ENCODE measurements at regions not wholly inside any gene's neighbourhood (a gene's known extent, or its start where the extent isn't known, plus 50 kb on each side); places are given as distances from the start of the nearest gene placed in this dataset.

DNA sequence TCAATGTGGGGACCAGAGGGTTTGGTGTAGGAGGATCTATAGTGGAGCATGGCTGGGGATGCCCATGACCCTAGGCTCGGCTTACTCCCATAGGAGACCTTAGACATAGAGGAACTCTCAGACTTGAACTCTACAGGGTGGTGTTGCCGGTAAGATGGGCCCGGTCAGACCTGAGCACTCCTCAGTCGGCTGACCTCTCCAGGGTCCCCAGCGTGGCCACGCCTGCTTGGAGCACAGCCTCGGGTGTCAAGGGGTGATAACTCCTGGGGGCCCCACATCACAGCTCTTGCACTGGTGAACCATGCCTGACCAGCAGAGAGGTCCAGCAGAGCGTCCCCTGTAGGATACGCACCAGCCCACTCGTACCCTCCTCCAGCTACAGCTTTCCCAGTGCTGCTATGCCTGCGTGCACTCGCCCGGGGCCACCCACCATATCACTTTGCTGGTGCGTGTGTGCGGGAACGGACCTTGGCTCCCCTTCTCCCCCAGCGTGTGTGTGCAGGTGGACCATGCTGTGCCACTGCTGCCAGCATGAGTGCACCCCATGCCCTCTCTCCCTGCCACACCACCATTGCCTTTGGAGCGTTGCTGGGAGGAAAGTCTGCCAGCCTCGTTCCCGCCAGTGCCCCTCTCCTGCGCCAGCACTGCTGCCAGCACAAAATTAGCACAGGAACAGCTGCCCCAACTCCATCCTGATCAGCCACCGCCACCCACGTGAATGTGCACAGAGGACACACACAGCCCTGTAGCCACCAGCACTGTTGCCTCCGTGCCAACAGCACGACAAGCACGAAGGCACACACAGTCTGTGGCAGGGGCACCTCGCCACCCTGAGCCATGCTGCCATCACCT, 806.6 kb downstream of the GLUD2 start:
- H3K9me3 Mint-ChIP-seq = peaks cover 6% of the 10 kb centered on the region
- H3K4me3 Mint-ChIP-seq = no peak overlapping the region
- H3K27me3 Mint-ChIP-seq (ENCODE audit: low read depth) = no peaks in the 10 kb centered on the region
- no peaks in the 10 kb centered on the region for H3K36me3 Mint-ChIP-seq (ENCODE audit: low read depth)
- TF ChIP-seq, protein P1, sequence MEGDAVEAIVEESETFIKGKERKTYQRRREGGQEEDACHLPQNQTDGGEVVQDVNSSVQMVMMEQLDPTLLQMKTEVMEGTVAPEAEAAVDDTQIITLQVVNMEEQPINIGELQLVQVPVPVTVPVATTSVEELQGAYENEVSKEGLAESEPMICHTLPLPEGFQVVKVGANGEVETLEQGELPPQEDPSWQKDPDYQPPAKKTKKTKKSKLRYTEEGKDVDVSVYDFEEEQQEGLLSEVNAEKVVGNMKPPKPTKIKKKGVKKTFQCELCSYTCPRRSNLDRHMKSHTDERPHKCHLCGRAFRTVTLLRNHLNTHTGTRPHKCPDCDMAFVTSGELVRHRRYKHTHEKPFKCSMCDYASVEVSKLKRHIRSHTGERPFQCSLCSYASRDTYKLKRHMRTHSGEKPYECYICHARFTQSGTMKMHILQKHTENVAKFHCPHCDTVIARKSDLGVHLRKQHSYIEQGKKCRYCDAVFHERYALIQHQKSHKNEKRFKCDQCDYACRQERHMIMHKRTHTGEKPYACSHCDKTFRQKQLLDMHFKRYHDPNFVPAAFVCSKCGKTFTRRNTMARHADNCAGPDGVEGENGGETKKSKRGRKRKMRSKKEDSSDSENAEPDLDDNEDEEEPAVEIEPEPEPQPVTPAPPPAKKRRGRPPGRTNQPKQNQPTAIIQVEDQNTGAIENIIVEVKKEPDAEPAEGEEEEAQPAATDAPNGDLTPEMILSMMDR (IDR thresholded peaks at IDR 0.05; ENCODE audit: unreplicated experiment in 3 of 3) = no peak
- H3K27ac Mint-ChIP-seq = no peak overlapping the region
- no peaks in the 10 kb centered on the region for H3K4me1 Mint-ChIP-seq

DNA sequence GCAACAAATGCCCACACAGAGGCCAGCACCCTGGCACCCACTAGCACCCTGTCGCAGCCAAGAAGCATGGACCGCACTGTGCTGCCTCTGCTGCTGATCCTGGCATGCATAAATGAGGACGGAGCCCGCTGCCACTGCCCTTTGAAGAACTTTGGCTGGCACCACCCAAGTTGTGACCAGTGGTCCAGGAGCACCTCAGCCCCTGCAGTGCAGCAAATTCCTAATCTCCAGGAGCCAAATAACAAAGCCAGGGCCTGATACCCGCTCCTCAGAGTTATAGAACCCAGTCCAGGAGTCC, 807.2 kb downstream of the GLUD2 start:
- H3K4me1 Mint-ChIP-seq = no peaks in the 10 kb centered on the region
- no peak overlapping the region for H3K4me3 Mint-ChIP-seq
- no peaks in the 10 kb centered on the region for H3K36me3 Mint-ChIP-seq (ENCODE audit: low read depth)
- H3K9me3 Mint-ChIP-seq = peaks cover 6% of the 10 kb centered on the region
- H3K27me3 Mint-ChIP-seq (ENCODE audit: low read depth) = no peaks in the 10 kb centered on the region
- H3K27ac Mint-ChIP-seq = no peak overlapping the region
- TF ChIP-seq, protein P1 (IDR thresholded peaks at IDR 0.05; ENCODE audit: unreplicated experiment in 3 of 3) = no peak

- H3K9me3 Mint-ChIP-seq = peaks cover 2% of the 10 kb centered on the region
- no peak overlapping the region for H3K4me3 Mint-ChIP-seq
- H3K4me1 Mint-ChIP-seq = no peaks in the 10 kb centered on the region
- no peak overlapping the region for H3K27ac Mint-ChIP-seq
- no peaks in the 10 kb centered on the region for H3K36me3 Mint-ChIP-seq (ENCODE audit: low read depth)
- H3K27me3 Mint-ChIP-seq (ENCODE audit: low read depth) = no peaks in the 10 kb centered on the region
- TF ChIP-seq, protein P1 (IDR thresholded peaks at IDR 0.05; ENCODE audit: unreplicated experiment in 3 of 3) = no peak
Measured at GRCh38 chrX:121858867-121859647, 811.6 kb downstream of the GLUD2 start.

DNA sequence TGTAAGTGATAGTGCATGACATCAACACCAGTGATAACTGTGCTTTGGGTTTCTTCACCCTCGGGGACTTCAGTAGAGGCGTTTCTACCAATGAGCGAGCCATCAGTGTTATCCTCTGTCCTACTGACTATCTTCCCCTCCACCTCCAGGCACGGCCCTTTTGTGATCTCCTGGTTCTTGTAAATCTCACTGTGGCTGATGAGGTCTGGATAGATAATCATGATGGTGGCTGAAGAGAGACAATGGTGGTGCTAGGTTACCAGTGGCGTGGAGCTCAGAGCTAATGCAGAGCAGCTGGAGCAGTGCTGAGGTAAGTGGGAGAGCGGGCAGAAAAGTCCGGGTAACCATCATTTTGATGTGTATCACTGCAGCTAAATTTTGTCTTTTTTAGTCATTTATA, 816.6 kb downstream of the GLUD2 start:
- H3K27ac Mint-ChIP-seq = no peak overlapping the region
- no peaks in the 10 kb centered on the region for H3K9me3 Mint-ChIP-seq
- no peaks in the 10 kb centered on the region for H3K4me1 Mint-ChIP-seq
- H3K36me3 Mint-ChIP-seq (ENCODE audit: low read depth) = no peaks in the 10 kb centered on the region
- TF ChIP-seq, protein P1 (IDR thresholded peaks at IDR 0.05; ENCODE audit: unreplicated experiment in 3 of 3) = no peak
- no peak overlapping the region for H3K4me3 Mint-ChIP-seq
- H3K27me3 Mint-ChIP-seq (ENCODE audit: low read depth) = no peaks in the 10 kb centered on the region

DNA sequence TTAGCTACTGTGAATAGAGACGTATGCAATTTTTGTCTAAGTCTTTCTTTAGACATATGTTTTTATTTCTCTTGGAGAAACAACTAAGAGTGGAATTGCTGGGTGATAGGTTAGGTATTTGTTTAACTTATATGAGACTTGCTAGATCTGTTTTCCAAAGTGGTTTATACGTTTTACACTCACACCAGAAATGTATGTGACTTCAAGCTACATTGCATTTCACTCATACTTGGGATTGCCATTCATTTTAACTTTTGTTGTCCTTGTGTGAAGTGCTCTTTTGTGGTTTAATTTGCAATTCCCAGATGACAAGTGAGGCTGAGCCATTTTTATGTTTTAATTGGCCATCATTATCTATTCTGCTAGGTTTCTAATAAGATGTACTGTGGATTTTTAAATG, 817.2 kb downstream of the GLUD2 start:
- TF ChIP-seq, protein P1 (IDR thresholded peaks at IDR 0.05; ENCODE audit: unreplicated experiment in 3 of 3) = no peak
- Mint-ChIP-seq H3K4me3 (no peak overlapping the region), H3K27me3 (ENCODE audit: low read depth) (no peaks in the 10 kb centered on the region), H3K9me3 (no peaks in the 10 kb centered on the region), H3K27ac (no peak overlapping the region), H3K4me1 (no peaks in the 10 kb centered on the region), H3K36me3 (ENCODE audit: low read depth) (no peaks in the 10 kb centered on the region)

Data from nephron (organoid).